ENCODE measurements at regions not wholly inside any gene's neighbourhood (a gene's known extent, or its start where the extent isn't known, plus 50 kb on each side); places are given as distances from the start of the nearest gene placed in this dataset.
A peak's percentile ranks its signal among the peaks of the same experiment; 100 is the strongest.

DNA sequence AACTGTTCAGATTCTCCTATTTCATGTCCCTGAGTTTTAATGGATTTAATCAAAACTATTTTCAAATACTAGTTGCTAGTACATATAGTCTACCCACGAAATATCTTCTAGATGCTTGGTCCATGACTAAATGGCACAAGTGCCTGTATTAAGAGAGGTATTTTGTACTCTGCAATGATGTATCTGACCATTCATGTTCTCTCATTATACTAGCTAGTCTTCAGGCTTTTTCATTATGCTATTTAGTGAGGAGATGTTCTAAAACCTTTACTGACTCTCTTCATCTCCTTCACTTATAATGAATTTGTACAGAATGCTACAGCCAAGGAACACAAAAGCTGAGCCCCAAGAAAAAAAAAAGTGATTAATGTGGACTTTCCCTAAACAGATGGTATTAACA, 222.5 kb downstream of the AHR start:
- TF ChIP-seq, protein P1, sequence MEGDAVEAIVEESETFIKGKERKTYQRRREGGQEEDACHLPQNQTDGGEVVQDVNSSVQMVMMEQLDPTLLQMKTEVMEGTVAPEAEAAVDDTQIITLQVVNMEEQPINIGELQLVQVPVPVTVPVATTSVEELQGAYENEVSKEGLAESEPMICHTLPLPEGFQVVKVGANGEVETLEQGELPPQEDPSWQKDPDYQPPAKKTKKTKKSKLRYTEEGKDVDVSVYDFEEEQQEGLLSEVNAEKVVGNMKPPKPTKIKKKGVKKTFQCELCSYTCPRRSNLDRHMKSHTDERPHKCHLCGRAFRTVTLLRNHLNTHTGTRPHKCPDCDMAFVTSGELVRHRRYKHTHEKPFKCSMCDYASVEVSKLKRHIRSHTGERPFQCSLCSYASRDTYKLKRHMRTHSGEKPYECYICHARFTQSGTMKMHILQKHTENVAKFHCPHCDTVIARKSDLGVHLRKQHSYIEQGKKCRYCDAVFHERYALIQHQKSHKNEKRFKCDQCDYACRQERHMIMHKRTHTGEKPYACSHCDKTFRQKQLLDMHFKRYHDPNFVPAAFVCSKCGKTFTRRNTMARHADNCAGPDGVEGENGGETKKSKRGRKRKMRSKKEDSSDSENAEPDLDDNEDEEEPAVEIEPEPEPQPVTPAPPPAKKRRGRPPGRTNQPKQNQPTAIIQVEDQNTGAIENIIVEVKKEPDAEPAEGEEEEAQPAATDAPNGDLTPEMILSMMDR (IDR thresholded peaks at IDR 0.05; ENCODE audit: low read depth, low read length), result no peak
- in situ Hi-C loops (cut with HindIII; ENCODE audit: low sequenced_read_pairs), result no loop called here
- no peak for DNase-seq (ENCODE audit: low read depth, low spot score)
- H3K4me3 ChIP-seq (ENCODE audit: low read depth, low read length), result no peak overlapping the region

DNA sequence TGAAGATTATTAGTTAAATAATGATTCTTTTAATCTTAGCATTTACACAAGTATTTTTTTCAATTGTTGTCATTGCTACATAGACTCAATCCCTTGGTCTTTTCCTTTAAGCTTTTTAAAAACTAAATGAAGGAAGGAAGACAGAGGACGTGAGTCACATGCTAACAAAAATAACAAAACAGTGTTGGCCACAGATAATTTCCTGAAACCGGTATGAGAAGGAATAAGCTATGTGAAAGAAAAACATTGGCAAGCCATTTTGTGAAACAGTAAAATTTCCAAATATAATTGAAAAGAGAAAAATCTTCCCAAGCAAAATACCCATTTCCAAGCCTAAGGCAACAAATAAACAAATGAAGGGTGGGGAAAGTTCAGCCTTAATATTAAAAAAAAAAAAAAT, 223.0 kb downstream of the AHR start:
- DNase-seq (ENCODE audit: low read depth, low spot score), result peak; percentile 92
- in situ Hi-C loops (cut with HindIII; ENCODE audit: low sequenced_read_pairs), result no loop called here
- TF ChIP-seq, protein P1 (IDR thresholded peaks at IDR 0.05; ENCODE audit: low read depth, low read length), result no peak
- no peak overlapping the region for H3K4me3 ChIP-seq (ENCODE audit: low read depth, low read length)

DNA sequence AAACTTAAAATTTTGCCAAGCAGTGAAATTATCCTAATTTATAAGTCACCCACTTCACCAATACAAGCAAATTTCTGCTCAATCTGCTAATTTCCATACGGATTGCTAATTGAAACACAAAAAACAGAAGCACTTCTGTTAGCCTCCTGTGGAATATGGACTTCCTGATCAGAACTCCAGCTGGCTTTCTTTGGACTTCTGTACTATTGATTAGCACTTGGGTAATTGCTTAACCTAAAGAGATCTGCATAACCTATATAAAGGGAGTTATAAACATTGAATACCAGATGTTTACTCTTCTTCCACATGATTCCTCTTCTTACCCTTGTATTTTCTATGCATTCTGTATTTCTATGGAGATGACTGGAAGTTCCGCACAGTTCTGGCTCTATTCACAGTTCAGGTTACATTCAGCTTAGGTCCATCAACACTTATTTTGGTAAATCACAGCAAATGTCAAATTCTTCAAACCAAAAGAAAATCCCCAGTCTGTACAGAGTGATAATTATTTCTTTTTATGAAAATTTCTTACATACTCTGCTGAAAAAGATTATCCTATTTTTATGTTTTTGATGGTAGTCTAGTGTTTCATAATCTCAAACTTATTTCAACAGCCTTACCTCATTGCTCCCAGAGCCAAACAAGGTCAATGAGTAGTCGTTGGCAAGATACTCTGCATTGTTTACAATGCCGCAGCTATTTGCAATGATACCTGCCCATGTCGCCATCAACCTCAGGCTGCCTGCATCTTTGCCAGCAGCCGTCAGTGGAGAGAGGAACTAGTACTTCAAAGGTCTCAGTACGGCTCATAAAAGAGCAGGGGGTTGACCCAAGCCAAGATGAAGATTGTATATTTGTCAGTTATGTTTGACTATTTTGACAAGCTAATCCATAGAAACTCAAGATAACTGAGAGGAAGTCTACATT, 225.6 kb downstream of the AHR start:
- in situ Hi-C loops (cut with HindIII; ENCODE audit: low sequenced_read_pairs), result no loop called here

DNA sequence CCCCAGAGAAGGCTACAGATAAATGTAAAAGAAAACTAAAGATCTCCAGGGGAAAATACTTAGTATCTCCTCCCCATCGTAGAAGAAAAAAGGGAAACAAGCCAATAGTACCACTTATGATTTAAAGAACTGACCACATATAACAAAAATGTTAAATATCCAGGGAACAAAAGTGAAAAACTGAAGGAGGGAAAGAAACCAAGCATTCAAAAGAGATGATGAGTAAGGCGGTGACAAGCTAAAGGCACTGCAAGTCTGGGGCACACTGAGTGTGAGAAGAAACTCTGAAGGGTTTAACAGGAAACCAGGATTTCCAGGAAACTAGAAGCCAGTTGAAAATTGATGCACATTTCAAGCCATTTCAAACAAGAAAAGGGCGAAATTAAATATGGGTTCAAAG, 226.3 kb downstream of the AHR start:
- in situ Hi-C loops (cut with HindIII; ENCODE audit: low sequenced_read_pairs), result no loop called here
- no peak overlapping the region for H3K4me3 ChIP-seq (ENCODE audit: low read depth, low read length)
- TF ChIP-seq, protein P1 (IDR thresholded peaks at IDR 0.05; ENCODE audit: low read depth, low read length), result no peak
- DNase-seq (ENCODE audit: low read depth, low spot score), result peak; percentile 89

More for the DNA sequence above, 225.6 kb downstream of the AHR start:
- TF ChIP-seq, protein P1 (IDR thresholded peaks at IDR 0.05; ENCODE audit: low read depth, low read length), result no peak
- no peak overlapping the region for H3K4me3 ChIP-seq (ENCODE audit: low read depth, low read length)
- DNase-seq (ENCODE audit: low read depth, low spot score), result peak; percentile 87

DNA sequence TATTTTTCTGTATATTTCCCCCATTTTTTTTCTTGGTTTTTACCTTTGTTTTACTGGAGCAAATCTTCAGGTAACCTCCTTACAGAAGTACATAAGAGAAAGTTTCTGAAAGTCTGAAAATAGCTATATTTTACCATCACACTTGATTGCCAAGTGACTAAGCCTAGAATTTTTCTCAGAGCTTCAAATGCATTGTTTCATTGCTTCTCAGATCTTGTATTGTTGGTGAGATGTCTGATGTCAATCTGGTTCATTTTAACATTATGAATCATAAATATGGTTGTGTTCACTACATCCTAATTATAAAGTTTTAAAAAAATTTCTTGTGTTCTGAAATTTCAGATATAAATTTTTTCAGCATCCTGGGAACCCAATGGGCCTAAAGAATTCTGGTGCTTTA, 228.2 kb downstream of the AHR start:
- no peak for DNase-seq (ENCODE audit: low read depth, low spot score)
- in situ Hi-C loops (cut with HindIII; ENCODE audit: low sequenced_read_pairs), result no loop called here
- TF ChIP-seq, protein P1 (IDR thresholded peaks at IDR 0.05; ENCODE audit: low read depth, low read length), result no peak
- H3K4me3 ChIP-seq (ENCODE audit: low read depth, low read length), result no peak overlapping the region

DNA sequence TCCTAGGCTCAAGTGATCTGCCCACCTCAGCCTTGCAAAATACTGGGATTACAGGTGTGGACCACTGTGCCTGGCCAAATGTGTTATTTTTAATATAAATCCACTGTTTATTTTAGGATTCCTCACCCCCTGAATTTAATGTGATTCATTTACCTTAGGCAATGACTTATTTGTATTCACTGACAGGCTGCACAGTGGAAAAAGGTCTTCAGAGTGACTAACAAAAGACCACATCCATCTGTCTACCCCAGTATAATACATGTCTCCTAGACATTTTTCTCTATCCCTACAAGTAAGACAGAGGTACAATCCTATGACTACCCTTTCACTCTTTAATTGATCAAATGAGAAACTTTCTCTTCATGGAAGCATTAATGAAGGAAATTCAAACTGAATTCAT, 230.2 kb downstream of the AHR start:
- H3K4me3 ChIP-seq (ENCODE audit: low read depth, low read length), result no peak overlapping the region
- no peak for DNase-seq (ENCODE audit: low read depth, low spot score)
- TF ChIP-seq, protein P1 (IDR thresholded peaks at IDR 0.05; ENCODE audit: low read depth, low read length), result no peak
- in situ Hi-C loops (cut with HindIII; ENCODE audit: low sequenced_read_pairs), result no loop called here

Data from astrocyte of the spinal cord (primary cell).